PC-3 (cell line): ENCODE measurements at regions not wholly inside any gene's neighbourhood (a gene's known extent, or its start where the extent isn't known, plus 50 kb on each side); places are given as distances from the start of the nearest gene placed in this dataset.

Experiments used
- ATAC-seq: fragments of 200-7000 bp; cut with Tn5 transposase; 2 replicates; pipeline ENCODE4 v1.9.1; 2020; ENCODE audit warnings: mild to moderate bottlenecking, moderate library complexity
- BruUV-seq: library from RNA; stranded (reverse); fragments of 400-500 nt; replicated peaks from 2 replicates; lab custom pipeline; 2021; lab: Mats Ljungman, UMichigan
- CTCF ChIA-PET: fragments of 300-600 bp; sonication (Branson Sonifier 250); formaldehyde crosslinking; loops from one replicate; lab custom pipeline; 2022; ENCODE audit warnings: antibody characterized with exemption; lab: Charles Lee
- POLR2A ChIA-PET: fragments of 300-600 bp; sonication (Branson Sonifier 250); formaldehyde crosslinking; loops from one replicate; lab custom pipeline; 2022; ENCODE audit warnings: antibody characterized with exemption; ENCODE audit not compliant: unreplicated experiment; lab: Charles Lee
- DNase-seq: peaks from one replicate; pipeline ENCODE4 v3.0.0-alpha.2; 2015
- H2AFZ ChIP-seq: fragments of 300-600 bp; sonication (generic); 2 replicates; pipeline ENCODE4 v1.6.0; 2016; ENCODE audit warnings: antibody characterized with exemption, low read length
- H3F3A ChIP-seq: fragments of 300-600 bp; sonication (generic); one replicate; pipeline ENCODE4 v1.6.0; 2017; ENCODE audit warnings: antibody characterized with exemption, low read length, control low read depth, mild to moderate bottlenecking; ENCODE audit not compliant: unreplicated experiment
- H3K27ac ChIP-seq: fragments of 300-600 bp; sonication (generic); 2 replicates; pipeline ENCODE4 v1.5.1; 2016; ENCODE audit warnings: mild to moderate bottlenecking, low read length
- H3K27me3 ChIP-seq: fragments of 300-600 bp; sonication (generic); 2 replicates; pipeline ENCODE4 v1.6.1; 2016; ENCODE audit warnings: low read length, mixed read lengths
- H3K36me3 ChIP-seq: fragments of 300-600 bp; sonication (generic); 2 replicates; pipeline ENCODE4 v1.6.1; 2016; ENCODE audit warnings: low read depth, mixed run types, low read length, mixed read lengths
- H3K4me1 ChIP-seq: fragments of 300-600 bp; sonication (generic); 2 replicates; pipeline ENCODE4 v1.5.1; 2016; ENCODE audit warnings: low read length; ENCODE audit not compliant: insufficient read depth
- H3K4me2 ChIP-seq: fragments of 300-600 bp; sonication (generic); 2 replicates; pipeline ENCODE4 v1.6.0; 2016; ENCODE audit warnings: low read length
- H3K4me3 ChIP-seq: fragments of 300-600 bp; sonication (generic); 2 replicates; pipeline ENCODE4 v1.5.1; 2016; ENCODE audit warnings: mild to moderate bottlenecking, low read length, mixed read lengths
- H3K79me2 ChIP-seq: fragments of 300-600 bp; sonication (generic); 2 replicates; pipeline ENCODE4 v1.6.1; 2017; ENCODE audit warnings: low read length, mixed read lengths
- H3K9ac ChIP-seq: fragments of 300-600 bp; sonication (generic); 2 replicates; pipeline ENCODE4 v1.6.0; 2016; ENCODE audit warnings: mild to moderate bottlenecking, low read length
- H3K9me2 ChIP-seq: fragments of 300-600 bp; sonication (generic); replicated peaks from 2 replicates; pipeline ENCODE4 v1.6.1; 2016; ENCODE audit warnings: mixed run types, low read length, mixed read lengths
- H3K9me3 ChIP-seq: fragments of 300-600 bp; sonication (generic); 2 replicates; pipeline ENCODE4 v1.6.1; 2016; ENCODE audit warnings: low read length, mixed read lengths
- H4K20me1 ChIP-seq: fragments of 300-600 bp; sonication (generic); 2 replicates; pipeline ENCODE4 v1.6.1; 2016; ENCODE audit warnings: low read length, mixed read lengths
- CTCF ChIP-seq: fragments of 300-600 bp; sonication (generic); conservative IDR thresholded peaks from 2 replicates; pipeline ENCODE4 v1.5.1; 2017; ENCODE audit warnings: antibody characterized with exemption, low read depth, mild to moderate bottlenecking, low read length
- EZH2 ChIP-seq: fragments of 300-600 bp; sonication (generic); IDR thresholded peaks from one replicate; pipeline ENCODE4 v1.6.1; 2017; ENCODE audit warnings: antibody characterized with exemption, mild to moderate bottlenecking, low read length; ENCODE audit not compliant: unreplicated experiment
- EZH2phosphoT487 ChIP-seq: fragments of 300-600 bp; sonication (generic); IDR thresholded peaks from 2 replicates; pipeline ENCODE4 v1.6.1; 2018; ENCODE audit warnings: mild to moderate bottlenecking, antibody characterized with exemption, low read length, borderline replicate concordance
- intact Hi-C: fragments of 100-400 bp; cut with micrococcal nuclease; formaldehyde crosslinking; loops from 2 replicates; pipeline ENCODE4 v1.9.0; 2023

GRCh38 chr12:34354239-34355200 is 332.2 kb downstream of the ALG10 start:
- intact Hi-C loops: loop anchor here (10.0 kb wide), 1 partner anchor 270 kb away; no protein-coding TSS in a partner anchor
- no peak for TF ChIP-seq EZH2
- no peak for TF ChIP-seq EZH2phosphoT487
- TF ChIP-seq CTCF: no peak
- Histone ChIP-seq H3K9me3 (no peaks in the 10 kb centered on the region), H2AFZ (peak overlapping the region; percentile 43; the same call in 1 of the 2 replicates), H3K27me3 (peaks cover 29% of the 10 kb centered on the region), H3K9me2 (no peaks in the 10 kb centered on the region), H4K20me1 (no peaks in the 10 kb centered on the region), H3K4me1 (0 out of 2 replicates have a peak, but pooled peaks cover 8% of the 10 kb centered on the region), H3K4me3 (no peak overlapping the region; the same call in 1 of the 2 replicates), H3K79me2 (no peaks in the 10 kb centered on the region), H3K4me2 (peak overlapping the region; percentile 38; the same call in 1 of the 2 replicates), H3K27ac (no peak overlapping the region), H3K36me3 (no peaks in the 10 kb centered on the region), H3F3A (no peaks in the 10 kb centered on the region), H3K9ac (no peak overlapping the region)
- no TSS peak for BruUV-seq
- ATAC-seq (no peak), DNase-seq (no peak)
- CTCF ChIA-PET: no interaction called here
- POLR2A ChIA-PET: no interaction called here

GRCh38 chr12:34356233-34356987 is 334.1 kb downstream of the ALG10 start:
- CTCF ChIA-PET: no interaction called here
- BruUV-seq: no TSS peak
- H3K27me3 ChIP-seq: peaks cover 47% of the 10 kb centered on the region
- no peaks in the 10 kb centered on the region for H3K36me3 ChIP-seq
- H3K9me2 ChIP-seq: no peaks in the 10 kb centered on the region
- peak; percentile 27 for DNase-seq
- H3K4me2 ChIP-seq: peak overlapping the region; percentile 80
- H3K9me3 ChIP-seq: no peaks in the 10 kb centered on the region
- peak; percentile 47 for ATAC-seq
- no peak for TF ChIP-seq EZH2
- POLR2A ChIA-PET: no interaction called here
- no peak overlapping the region for H3K27ac ChIP-seq
- H3K4me1 ChIP-seq: 0 out of 2 replicates have a peak, but pooled peaks cover 8% of the 10 kb centered on the region
- H3K79me2 ChIP-seq: no peaks in the 10 kb centered on the region
- H4K20me1 ChIP-seq: no peaks in the 10 kb centered on the region
- peak overlapping the region; percentile 63 for H3K4me3 ChIP-seq
- intact Hi-C loops: loop anchor here (10.0 kb wide), 1 partner anchor 268 kb away; no protein-coding TSS in a partner anchor
- no peaks in the 10 kb centered on the region for H3F3A ChIP-seq
- H3K9ac ChIP-seq: peak overlapping the region; percentile 37
- H2AFZ ChIP-seq: peak overlapping the region; percentile 94

- H4K20me1 ChIP-seq: no peaks in the 10 kb centered on the region
- H3K4me1 ChIP-seq: 0 out of 2 replicates have a peak, but pooled peaks cover 8% of the 10 kb centered on the region
- POLR2A ChIA-PET: no interaction called here
- H3K4me2 ChIP-seq: peak overlapping the region; percentile 56
- H3K4me3 ChIP-seq: no peak overlapping the region
- no peaks in the 10 kb centered on the region for H3F3A ChIP-seq
- H3K27ac ChIP-seq: no peak overlapping the region
- BruUV-seq: no TSS peak
- ATAC-seq: no peak
- H3K79me2 ChIP-seq: no peaks in the 10 kb centered on the region
- no peaks in the 10 kb centered on the region for H3K36me3 ChIP-seq
- CTCF ChIA-PET: no interaction called here
- no peak overlapping the region for H3K9ac ChIP-seq
- DNase-seq: no peak
- H3K27me3 ChIP-seq: peaks cover 60% of the 10 kb centered on the region
- intact Hi-C loops: loop anchor here (10.0 kb wide), 1 partner anchor 267 kb away; no protein-coding TSS in a partner anchor
- TF ChIP-seq CTCF (no peak), EZH2 (no peak), EZH2phosphoT487 (no peak)
- no peaks in the 10 kb centered on the region for H3K9me3 ChIP-seq
- peak overlapping the region; percentile 61; the same call in 1 of the 2 replicates for H2AFZ ChIP-seq
- no peaks in the 10 kb centered on the region for H3K9me2 ChIP-seq
These were observed 335.5 kb downstream of the ALG10 start for GRCh38 chr12:34357791-34358190.
